ENCODE measurements at regions not wholly inside any gene's neighbourhood (a gene's known extent, or its start where the extent isn't known, plus 50 kb on each side); places are given as distances from the start of the nearest gene placed in this dataset.

- peak; percentile 36 for DNase-seq
Observed at GRCh38 chr4:128600996-128601871, 208.3 kb upstream of the JADE1 start.

- DNase-seq = no peak
Observed at GRCh38 chr4:128600410-128600809, 209.1 kb upstream of the JADE1 start.

- no peak for DNase-seq
Observed at GRCh38 chr4:128597500-128597899, 212.0 kb upstream of the JADE1 start.

- DNase-seq = no peak
Observed at GRCh38 chr4:128596853-128597252, 212.6 kb upstream of the JADE1 start.

GRCh38 chr4:128596115-128596514, 213.4 kb upstream of the JADE1 start:
- no peak for DNase-seq

- no peak for DNase-seq
Observed at GRCh38 chr4:128591482-128591881, 218.0 kb upstream of the JADE1 start.

GRCh38 chr4:128590773-128591172, 218.7 kb upstream of the JADE1 start:
- no peak for DNase-seq

GRCh38 chr4:128590034-128590740, 219.3 kb upstream of the JADE1 start:
- DNase-seq = no peak

GRCh38 chr4:128589384-128589965, 220.0 kb upstream of the JADE1 start:
- DNase-seq = no peak

GRCh38 chr4:128587382-128587781, 222.1 kb upstream of the JADE1 start:
- DNase-seq = no peak

- DNase-seq = no peak
Observed at GRCh38 chr4:128583753-128584712, 225.5 kb upstream of the JADE1 start.

GRCh38 chr4:128582427-128582870, 227.1 kb upstream of the JADE1 start:
- DNase-seq = no peak

- DNase-seq = no peak
Observed at GRCh38 chr4:128579154-128579853, 230.2 kb upstream of the JADE1 start.

GRCh38 chr4:128574706-128575105, 234.8 kb upstream of the JADE1 start:
- peak; percentile 16 for DNase-seq

- DNase-seq = no peak
Observed at GRCh38 chr4:128573781-128574508, 235.6 kb upstream of the JADE1 start.

- no peak for DNase-seq
Observed at GRCh38 chr4:128572778-128573241, 236.7 kb upstream of the JADE1 start.

- no peak for DNase-seq
Observed at GRCh38 chr4:128571747-128572146, 237.8 kb upstream of the JADE1 start.

GRCh38 chr4:128570387-128570975, 239.0 kb upstream of the JADE1 start:
- DNase-seq = no peak

GRCh38 chr4:128566693-128567092, 242.8 kb upstream of the JADE1 start:
- no peak for DNase-seq

- DNase-seq = no peak
Observed at GRCh38 chr4:128565565-128566186, 243.8 kb upstream of the JADE1 start.
